Posterior vena cava (tissue), 2 donors: ENCODE measurements at regions not wholly inside any gene's neighbourhood (a gene's known extent, or its start where the extent isn't known, plus 50 kb on each side); places are given as distances from the start of the nearest gene placed in this dataset.
"Not testable (repeated sequence)": the region's sequence is repeated elsewhere in the genome, so short reads cannot be mapped to it uniquely, and the experiment has no call there.

Experiments
- DNase-seq: peaks from one replicate; pipeline ENCODE4 v3.0.0-alpha.2; 2020; ENCODE audit warnings: low spot score
- intact Hi-C, 2 donors: fragments of 100-400 bp; cut with DNase I; formaldehyde crosslinking; loops; one replicate each; pipeline versions ENCODE4 v1.14.1 to v1.14.2; 2022 to 2023
- donor health status: DM: yes; HTN: yes; CAD: no.
- donor health status: DM: yes; HTN: yes; CAD: no.

GRCh38 chr1:83365320-83365719 is 633.6 kb downstream of the TTLL7 start:
- DNase-seq, intact Hi-C loops: not testable (repeated sequence)

DNA sequence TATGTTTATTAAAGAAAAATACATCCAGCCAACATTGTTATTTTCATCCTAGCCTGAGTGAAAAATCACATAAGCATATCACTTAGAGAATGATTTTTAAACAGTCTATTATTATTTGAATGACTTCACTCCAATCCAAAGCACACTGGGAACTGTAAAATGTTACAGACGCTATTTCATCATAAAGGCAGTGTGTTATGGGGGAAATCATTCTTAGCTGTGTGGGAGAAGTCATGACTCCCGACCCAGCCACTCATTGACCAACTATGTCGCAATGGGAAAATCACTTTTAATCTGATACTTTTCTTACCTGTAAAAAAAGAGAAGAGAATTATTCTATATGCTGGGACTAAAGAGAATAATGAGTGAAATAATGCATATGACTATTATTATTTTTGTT is 653.6 kb downstream of the TTLL7 start:
- intact Hi-C loops = not testable (repeated sequence)

GRCh38 chr1:83343767-83344166 is 655.2 kb downstream of the TTLL7 start:
- intact Hi-C loops = not testable (repeated sequence)

More for the DNA sequence above, 653.6 kb downstream of the TTLL7 start:
- not testable (repeated sequence) for DNase-seq

GRCh38 chr1:83342995-83343394 is 655.9 kb downstream of the TTLL7 start:
- DNase-seq, intact Hi-C loops: not testable (repeated sequence)

More at GRCh38 chr1:83343767-83344166, 655.2 kb downstream of the TTLL7 start:
- not testable (repeated sequence) for DNase-seq

DNA sequence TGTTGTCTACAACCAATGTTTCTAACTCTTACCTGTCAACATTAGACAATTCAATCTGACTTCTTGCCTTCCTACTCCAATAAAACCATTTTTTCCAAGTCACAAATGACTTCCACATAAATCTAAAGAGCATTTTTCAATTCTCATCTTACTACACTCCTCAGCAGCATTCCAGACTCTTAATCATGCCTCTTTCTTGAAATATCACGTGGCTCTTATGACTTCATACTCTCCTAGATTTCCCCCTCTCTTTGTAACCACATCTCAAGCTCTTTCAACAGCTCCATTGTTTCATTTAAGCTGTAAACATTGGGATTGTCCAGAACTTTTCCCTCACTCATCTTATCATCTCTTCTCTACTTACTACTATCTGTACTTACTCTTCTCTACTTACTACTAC is 666.6 kb downstream of the TTLL7 start:
- intact Hi-C loops, DNase-seq: not testable (repeated sequence)

GRCh38 chr1:83318366-83318765 is 680.6 kb downstream of the TTLL7 start:
- no peak for DNase-seq
- intact Hi-C loops = no loop called here

- intact Hi-C loops = not testable (repeated sequence)
Observed at GRCh38 chr1:83315446-83315845, 683.5 kb downstream of the TTLL7 start.

DNA sequence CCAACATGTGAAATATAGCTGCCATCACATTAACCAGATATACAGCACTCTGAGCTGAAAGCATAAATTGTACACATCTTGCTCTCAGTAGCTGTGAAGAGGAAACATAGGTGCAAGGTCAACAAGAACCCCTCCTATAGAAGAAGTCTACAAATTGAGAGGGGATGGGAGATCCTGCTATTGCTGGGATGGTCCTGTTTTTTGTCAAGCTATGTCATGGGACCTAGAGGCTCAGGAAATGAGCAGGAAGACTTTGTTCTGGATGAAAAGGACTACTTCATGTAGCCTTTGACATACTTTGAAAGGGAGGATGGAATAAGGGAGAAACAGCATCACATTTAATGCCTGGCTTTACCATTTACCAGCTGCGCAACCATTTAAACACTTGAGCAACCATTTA is 688.8 kb downstream of the TTLL7 start:
- DNase-seq, intact Hi-C loops: not testable (repeated sequence)

More at GRCh38 chr1:83315446-83315845, 683.5 kb downstream of the TTLL7 start:
- not testable (repeated sequence) for DNase-seq

- DNase-seq, intact Hi-C loops: not testable (repeated sequence)
Observed at GRCh38 chr1:83309035-83309434, 689.9 kb downstream of the TTLL7 start.

DNA sequence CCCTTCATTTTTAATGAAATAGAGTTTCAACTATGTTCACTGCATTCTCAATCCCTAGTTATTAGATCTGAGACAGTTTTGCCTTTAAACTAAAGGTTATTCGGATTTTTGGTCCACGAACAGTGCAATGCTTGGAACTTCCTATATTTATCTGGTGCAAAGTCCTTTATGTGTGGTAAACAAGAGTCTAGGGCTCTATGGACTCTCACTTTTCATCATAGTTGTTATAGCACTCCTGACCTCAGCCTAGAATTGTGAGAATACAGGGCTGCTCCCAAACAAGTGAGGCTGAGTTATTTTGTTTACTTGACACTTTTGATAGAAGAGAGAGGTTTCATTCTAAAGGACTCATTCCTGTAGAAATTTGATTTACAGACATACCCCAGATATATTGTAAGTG is 692.1 kb downstream of the TTLL7 start:
- DNase-seq, intact Hi-C loops: not testable (repeated sequence)

- DNase-seq, intact Hi-C loops: not testable (repeated sequence)
Observed at GRCh38 chr1:83295594-83295993, 703.3 kb downstream of the TTLL7 start.

DNA sequence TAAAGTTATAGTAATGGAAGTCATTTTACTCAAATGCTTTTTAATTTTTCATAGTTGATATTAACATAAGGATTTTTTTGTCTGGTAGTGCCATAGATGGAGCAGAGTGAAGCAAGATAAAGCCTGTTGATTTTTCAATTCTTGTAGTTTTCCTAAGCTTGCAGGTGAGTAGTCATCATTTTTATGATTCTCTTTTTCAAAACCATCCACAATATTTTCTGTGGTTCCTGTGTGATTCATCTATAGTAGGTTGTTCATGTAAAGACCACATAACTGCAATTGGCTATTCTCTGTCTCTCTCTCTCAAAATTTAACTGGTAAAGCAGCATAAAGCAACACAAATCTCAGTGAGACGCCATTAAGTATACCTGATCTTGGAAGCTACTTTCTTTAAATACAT is 711.5 kb downstream of the TTLL7 start:
- DNase-seq, intact Hi-C loops: not testable (repeated sequence)

DNA sequence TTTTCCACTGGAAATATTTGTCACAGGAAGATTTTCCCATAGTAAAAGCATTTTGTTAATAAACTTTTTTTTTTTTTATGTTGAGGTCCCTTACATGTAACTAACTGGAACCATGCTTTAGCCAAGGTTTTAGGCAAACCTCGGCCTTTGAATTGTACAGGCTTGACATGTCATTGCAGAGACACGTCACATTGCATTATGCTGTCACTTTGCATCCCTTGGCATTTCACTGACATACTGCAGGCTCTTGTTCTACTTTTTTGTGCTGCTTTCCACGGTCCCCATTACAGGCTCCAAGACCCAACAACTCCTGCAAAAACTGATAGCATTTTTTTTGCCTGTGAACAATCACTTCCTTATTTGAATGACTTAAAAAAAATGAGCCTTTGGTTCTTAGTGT is 724.3 kb downstream of the TTLL7 start:
- intact Hi-C loops, DNase-seq: not testable (repeated sequence)

- intact Hi-C loops, DNase-seq: not testable (repeated sequence)
Observed at GRCh38 chr1:83272484-83272883, 726.4 kb downstream of the TTLL7 start.

- DNase-seq, intact Hi-C loops: not testable (repeated sequence)
Observed at GRCh38 chr1:83271834-83272233, 727.1 kb downstream of the TTLL7 start.

GRCh38 chr1:83270801-83271200 is 728.1 kb downstream of the TTLL7 start:
- intact Hi-C loops, DNase-seq: not testable (repeated sequence)

DNA sequence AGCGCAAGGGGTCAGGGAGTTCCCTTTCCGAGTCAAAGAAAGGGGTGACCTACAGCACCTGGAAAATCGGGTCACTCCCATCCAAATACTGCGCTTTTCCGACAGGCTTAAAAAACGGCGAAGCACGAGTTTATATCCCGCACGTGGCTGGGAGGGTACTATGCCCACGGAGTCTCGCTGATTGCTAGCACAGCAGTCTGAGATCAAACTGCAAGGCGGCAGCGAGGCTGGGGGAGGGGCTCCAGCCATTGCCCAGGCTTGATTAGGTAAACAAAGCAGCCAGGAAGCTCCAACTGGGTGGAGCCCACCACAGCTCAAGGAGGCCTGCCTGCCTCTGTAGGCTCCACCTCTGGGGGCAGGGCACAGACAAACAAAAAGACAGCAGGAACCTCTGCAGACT is 735.1 kb downstream of the TTLL7 start:
- intact Hi-C loops, DNase-seq: not testable (repeated sequence)

DNA sequence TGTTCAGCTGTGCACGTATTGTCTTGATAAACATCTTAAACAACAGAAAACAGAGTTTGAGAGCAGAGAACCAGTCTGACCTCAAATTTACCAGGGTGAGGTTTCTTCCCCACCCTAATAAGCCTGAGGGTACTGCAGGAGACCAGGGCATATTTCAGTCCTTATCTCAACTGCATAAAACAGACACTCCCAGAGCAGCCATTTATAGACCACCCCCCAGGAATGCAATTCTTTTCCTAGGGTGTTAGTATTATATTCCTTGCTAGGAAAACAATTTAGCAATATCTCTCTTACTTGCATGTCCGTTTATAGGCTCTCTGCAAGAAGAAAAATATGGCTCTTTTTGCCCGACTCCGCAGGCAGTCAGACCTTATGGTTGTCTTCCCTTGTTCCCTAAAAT is 747.2 kb downstream of the TTLL7 start:
- intact Hi-C loops, DNase-seq: not testable (repeated sequence)

GRCh38 chr1:83246780-83247179 is 752.2 kb downstream of the TTLL7 start:
- intact Hi-C loops = not testable (repeated sequence)

GRCh38 chr1:83244832-83245231 is 754.1 kb downstream of the TTLL7 start:
- DNase-seq, intact Hi-C loops: not testable (repeated sequence)

More at GRCh38 chr1:83246780-83247179, 752.2 kb downstream of the TTLL7 start:
- DNase-seq = not testable (repeated sequence)

- not testable (repeated sequence) for DNase-seq
Observed at GRCh38 chr1:83239568-83239967, 759.4 kb downstream of the TTLL7 start.

More at GRCh38 chr1:83239568-83239967, 759.4 kb downstream of the TTLL7 start:
- intact Hi-C loops = not testable (repeated sequence)
